B cell (primary cell): ENCODE measurements at regions not wholly inside any gene's neighbourhood (a gene's known extent, or its start where the extent isn't known, plus 50 kb on each side); places are given as distances from the start of the nearest gene placed in this dataset.

Experiments used
- ATAC-seq: fragments of 200-7000 bp; cut with Tn5 transposase; one replicate; pipeline ENCODE4 v1.10.0; 2021; ENCODE audit warnings: low read depth, mild to moderate bottlenecking, moderate number of reproducible peaks, moderate library complexity
- CTCF ChIA-PET: fragments of 350-600 bp; sonication (Branson Sonifier 250); formaldehyde crosslinking; loops from one replicate; lab custom pipeline; 2021; ENCODE audit warnings: antibody characterized with exemption, inconsistent platforms; lab: Charles Lee
- POLR2A ChIA-PET: fragments of 350-600 bp; sonication (Branson Sonifier 250); formaldehyde crosslinking; loops from one replicate; lab custom pipeline; 2021; ENCODE audit warnings: antibody characterized with exemption; lab: Charles Lee
- DNase-seq: peaks from one replicate; pipeline ENCODE4 v3.0.0; 2013
- H2AFZ ChIP-seq: 2 replicates; pipeline ENCODE4 v1.6.1; 2012; ENCODE audit warnings: mild to moderate bottlenecking, low read depth, low read length; ENCODE audit not compliant: insufficient read depth, poor library complexity, severe bottlenecking
- H3K27ac ChIP-seq, 2 donors: 1 replicate in 1 of 2; 2 replicates in 1 of 2; pipeline ENCODE4 v1.5.1; 2012 to 2013; ENCODE audit warnings: low read length in 2 of 2, mild to moderate bottlenecking in 2 of 2, moderate library complexity in 1 of 2
- H3K27me3 ChIP-seq, 4 experiments: fragments of 200-600 bp in 1 of 4; sonication (generic) in 1 of 4; replicated peaks in 1 of 4; 1 replicate in 2 of 4; 2 replicates in 2 of 4; pipeline versions ENCODE4 v1.6.1 to v1.7.0; 2013 to 2016; ENCODE audit warnings: low read length in 3 of 4, mild to moderate bottlenecking in 2 of 4, mixed read lengths in 1 of 4, moderate library complexity in 1 of 4; ENCODE audit not compliant: insufficient read depth in 4 of 4, control insufficient read depth in 3 of 4; ENCODE audit errors: control extremely low read depth in 1 of 4
- H3K36me3 ChIP-seq, 2 experiments: replicated peaks in 1 of 2; 1 replicate in 1 of 2; 2 replicates in 1 of 2; pipeline versions ENCODE4 v1.6.1 to v1.7.1; 2013; ENCODE audit warnings: low read length in 1 of 2; ENCODE audit not compliant: insufficient read depth in 2 of 2, control insufficient read depth in 1 of 2; ENCODE audit errors: control extremely low read depth in 1 of 2, extremely low read depth in 1 of 2
- H3K4me1 ChIP-seq, 2 donors: fragments of 200-600 bp in 1 of 2; sonication (generic) in 1 of 2; 1 replicate in 1 of 2; 2 replicates in 1 of 2; pipeline versions ENCODE4 v1.5.1 to v1.6.1; 2013 to 2017; ENCODE audit warnings: low read length in 2 of 2; ENCODE audit not compliant: control insufficient read depth in 2 of 2, insufficient read depth in 2 of 2
- H3K4me2 ChIP-seq: replicated peaks from 2 replicates; pipeline ENCODE3; 2012; ENCODE audit warnings: mild to moderate bottlenecking, low read depth, low read length; ENCODE audit not compliant: poor library complexity, severe bottlenecking
- H3K4me3 ChIP-seq, 5 experiments: fragments of 200-600 bp in 1 of 5; sonication (generic) in 1 of 5; 1 replicate in 3 of 5; 2 replicates in 2 of 5; pipeline versions ENCODE4 v1.5.1 to v1.7.0; 2011 to 2016; ENCODE audit warnings: low read length in 4 of 5, mild to moderate bottlenecking in 4 of 5, low read depth in 2 of 5, control low read depth in 1 of 5, moderate library complexity in 1 of 5; ENCODE audit not compliant: insufficient read depth in 1 of 5; ENCODE audit errors: control extremely low read depth in 1 of 5, extremely low read depth in 1 of 5
- H3K79me2 ChIP-seq: fragments of 200-600 bp; sonication (generic); one replicate; pipeline ENCODE4 v1.6.0; 2016; ENCODE audit warnings: low read length; ENCODE audit not compliant: control insufficient read depth, insufficient read depth
- H3K9ac ChIP-seq: fragments of 200-600 bp; sonication (generic); 2 replicates; pipeline ENCODE4 v1.6.1; 2017; ENCODE audit warnings: mild to moderate bottlenecking, low read length, moderate library complexity
- H3K9me3 ChIP-seq, 3 donors: one replicate each; pipeline versions ENCODE4 v1.6.1 to v1.7.1; 2013; ENCODE audit warnings: low read length in 2 of 3; ENCODE audit not compliant: control insufficient read depth in 2 of 3, insufficient read depth in 1 of 3; ENCODE audit errors: control extremely low read depth in 1 of 3
- H4K20me1 ChIP-seq: 2 replicates; pipeline ENCODE4 v1.6.0; 2012; ENCODE audit warnings: mild to moderate bottlenecking, low read length; ENCODE audit not compliant: insufficient read depth, control insufficient read depth, poor library complexity, severe bottlenecking
- H3K27ac Mint-ChIP-seq: one replicate; pipeline ENCODE4 v1.8.0; 2021; ENCODE audit warnings: mixed read lengths
- H3K27me3 Mint-ChIP-seq: one replicate; pipeline ENCODE4 v1.8.0; 2021; ENCODE audit warnings: mixed read lengths
- H3K4me1 Mint-ChIP-seq: one replicate; pipeline ENCODE4 v1.8.0; 2021; ENCODE audit warnings: mixed read lengths
- H3K4me3 Mint-ChIP-seq: one replicate; pipeline ENCODE4 v1.8.0; 2021; ENCODE audit warnings: mixed read lengths
- H3K9me3 Mint-ChIP-seq: one replicate; pipeline ENCODE4 v1.8.0; 2022; ENCODE audit warnings: mixed read lengths; ENCODE audit not compliant: insufficient read depth
- CTCF ChIP-seq: fragments of 200-600 bp; IDR thresholded peaks from one replicate; pipeline ENCODE4 v1.8.0; 2022; ENCODE audit warnings: antibody characterized with exemption, mild to moderate bottlenecking
- EZH2 ChIP-seq: IDR thresholded peaks from 2 replicates; pipeline ENCODE4 v1.6.1; 2012; ENCODE audit warnings: borderline replicate concordance, low read depth, mild to moderate bottlenecking, moderate library complexity, low read length; ENCODE audit not compliant: insufficient read depth, poor library complexity, severe bottlenecking
- WGBS: methylation state at CpG from one replicate; pipeline ENCODE4 v1.1.5; 2013; ENCODE audit warnings: missing lambda C conversion rate; ENCODE audit not compliant: insufficient coverage; 5-methylcytosine and 5-hydroxymethylcytosine counted together
- intact Hi-C: fragments of 100-400 bp; cut with micrococcal nuclease; formaldehyde crosslinking; loops from one replicate; pipeline ENCODE4 v1.10.0; 2022

GRCh38 chr3:181431748-181432147 lies 280.0 kb upstream of the SOX2 start:
- H4K20me1 ChIP-seq = no peaks in the 10 kb centered on the region
- H3K4me1 ChIP-seq = no peaks in the 10 kb centered on the region
- DNase-seq (no peak), ATAC-seq (no peak)
- no peak overlapping the region for H3K27ac ChIP-seq
- intact Hi-C loops = no loop called here
- TF ChIP-seq CTCF (no peak), EZH2 (no peak)
- Mint-ChIP-seq H3K27me3 (no peaks in the 10 kb centered on the region), H3K4me1 (no peaks in the 10 kb centered on the region), H3K4me3 (no peak overlapping the region), H3K27ac (no peak overlapping the region), H3K9me3 (peaks cover 4% of the 10 kb centered on the region)
- H3K36me3 ChIP-seq = no peaks in the 10 kb centered on the region
- peaks cover 0 to 3% (median 0%) of the 10 kb centered on the region in 3 donors for H3K9me3 ChIP-seq
- no peak overlapping the region for H3K4me2 ChIP-seq
- CTCF ChIA-PET = no interaction called here
- POLR2A ChIA-PET = no interaction called here
- no peak overlapping the region for H3K9ac ChIP-seq
- no peak overlapping the region for H3K4me3 ChIP-seq
- H3K79me2 ChIP-seq = no peaks in the 10 kb centered on the region
- no peaks in the 10 kb centered on the region for H3K27me3 ChIP-seq
- WGBS = 85% methylated on average over 3 of the region's 4 CpGs
- no peak overlapping the region for H2AFZ ChIP-seq

GRCh38 chr3:181425074-181425473 lies 286.7 kb upstream of the SOX2 start:
- no peaks in the 10 kb centered on the region for H3K9me3 ChIP-seq
- H3K27me3 ChIP-seq = no peaks in the 10 kb centered on the region
- H3K36me3 ChIP-seq = no peaks in the 10 kb centered on the region
- no peak overlapping the region for H3K4me3 Mint-ChIP-seq
- ATAC-seq (no peak), DNase-seq (no peak)
- H3K9ac ChIP-seq = no peak overlapping the region
- no peaks in the 10 kb centered on the region for H3K79me2 ChIP-seq
- no CpG with 5 or more reads among the region's 3 CpGs for WGBS
- TF ChIP-seq EZH2 = no peak
- no peak for TF ChIP-seq CTCF
- no peaks in the 10 kb centered on the region for H4K20me1 ChIP-seq
- H3K27ac ChIP-seq = no peak overlapping the region
- peaks cover 4% of the 10 kb centered on the region for H3K9me3 Mint-ChIP-seq
- POLR2A ChIA-PET = no interaction called here
- H3K4me1 ChIP-seq = no peaks in the 10 kb centered on the region
- H3K27me3 Mint-ChIP-seq = no peaks in the 10 kb centered on the region
- CTCF ChIA-PET = no interaction called here
- H3K4me1 Mint-ChIP-seq = no peaks in the 10 kb centered on the region
- no peak overlapping the region for H3K4me2 ChIP-seq
- intact Hi-C loops = no loop called here
- H3K27ac Mint-ChIP-seq = no peak overlapping the region
- no peak overlapping the region for H2AFZ ChIP-seq
- no peak overlapping the region for H3K4me3 ChIP-seq
